GM21447 (cell line): ENCODE measurements at regions not wholly inside any gene's neighbourhood (a gene's known extent, or its start where the extent isn't known, plus 50 kb on each side); places are given as distances from the start of the nearest gene placed in this dataset.

Source experiments
- ATAC-seq: cut with Tn5 transposase; IDR thresholded peaks from one replicate; pipeline ENCODE4 v1.9.1; 2021; ENCODE audit not compliant: unreplicated experiment

GRCh38 chr13:104008541-104009435 is 942.6 kb upstream of the SLC10A2 start:
- ATAC-seq = no peak

- no peak for ATAC-seq
Measured at GRCh38 chr13:104008075-104008474, 941.9 kb upstream of the SLC10A2 start.

- no peak for ATAC-seq
Measured at GRCh38 chr13:104006625-104007075, 940.4 kb upstream of the SLC10A2 start.

- no peak for ATAC-seq
Measured at GRCh38 chr13:104004572-104004971, 938.4 kb upstream of the SLC10A2 start.

- ATAC-seq = no peak
Measured at GRCh38 chr13:104002216-104002615, 936.0 kb upstream of the SLC10A2 start.

- no peak for ATAC-seq
Measured at GRCh38 chr13:104001766-104002165, 935.5 kb upstream of the SLC10A2 start.

- ATAC-seq = no peak
Measured at GRCh38 chr13:103996733-103997132, 930.5 kb upstream of the SLC10A2 start.

GRCh38 chr13:103983948-103984347 is 917.7 kb upstream of the SLC10A2 start:
- ATAC-seq = no peak

GRCh38 chr13:103976371-103976770 is 910.2 kb upstream of the SLC10A2 start:
- ATAC-seq = no peak

- ATAC-seq = no peak
Measured at GRCh38 chr13:103973740-103974139, 907.5 kb upstream of the SLC10A2 start.

GRCh38 chr13:103969520-103970050 is 903.4 kb upstream of the SLC10A2 start:
- ATAC-seq = no peak

- no peak for ATAC-seq
Measured at GRCh38 chr13:103965506-103966243, 899.5 kb upstream of the SLC10A2 start.

- ATAC-seq = no peak
Measured at GRCh38 chr13:103961784-103962183, 895.6 kb upstream of the SLC10A2 start.

- no peak for ATAC-seq
Measured at GRCh38 chr13:103961129-103961528, 894.9 kb upstream of the SLC10A2 start.

- ATAC-seq = no peak
Measured at GRCh38 chr13:103960001-103960400, 893.8 kb upstream of the SLC10A2 start.

GRCh38 chr13:103958691-103959090 is 892.5 kb upstream of the SLC10A2 start:
- no peak for ATAC-seq

GRCh38 chr13:103957939-103958338 is 891.7 kb upstream of the SLC10A2 start:
- ATAC-seq = no peak

- ATAC-seq = no peak
Measured at GRCh38 chr13:103953859-103954258, 887.6 kb upstream of the SLC10A2 start.

- ATAC-seq = no peak
Measured at GRCh38 chr13:103952183-103952582, 886.0 kb upstream of the SLC10A2 start.

GRCh38 chr13:103948426-103948825 is 882.2 kb upstream of the SLC10A2 start:
- no peak for ATAC-seq

GRCh38 chr13:103945836-103946235 is 879.6 kb upstream of the SLC10A2 start:
- ATAC-seq = no peak
